KMS-11 (cell line): ENCODE measurements at regions not wholly inside any gene's neighbourhood (a gene's known extent, or its start where the extent isn't known, plus 50 kb on each side); places are given as distances from the start of the nearest gene placed in this dataset.
"Not testable (repeated sequence)": the region's sequence is repeated elsewhere in the genome, so short reads cannot be mapped to it uniquely, and the experiment has no call there.

Source experiments
- H2AFZ ChIP-seq: fragments of 200-600 bp; sonication (generic); 2 replicates; pipeline ENCODE4 v1.6.1; 2016; ENCODE audit warnings: antibody characterized with exemption, mixed run types, low read depth
- H3K27ac ChIP-seq: fragments of 200-600 bp; sonication (generic); 2 replicates; pipeline ENCODE4 v1.6.1; 2016; ENCODE audit warnings: mild to moderate bottlenecking, mixed run types
- H3K27me3 ChIP-seq: fragments of 200-600 bp; sonication (generic); 2 replicates; pipeline ENCODE4 v1.6.1; 2017; ENCODE audit warnings: mild to moderate bottlenecking, low read depth, mixed run types, moderate library complexity; ENCODE audit not compliant: insufficient read depth
- H3K36me3 ChIP-seq: fragments of 200-600 bp; sonication (generic); 2 replicates; pipeline ENCODE4 v1.6.1; 2017; ENCODE audit warnings: mild to moderate bottlenecking, mixed run types; ENCODE audit not compliant: insufficient read depth
- H3K4me1 ChIP-seq: fragments of 200-600 bp; sonication (generic); 2 replicates; pipeline ENCODE4 v1.6.1; 2016; ENCODE audit warnings: mild to moderate bottlenecking, low read depth, mixed run types; ENCODE audit not compliant: poor library complexity, severe bottlenecking
- H3K4me2 ChIP-seq: fragments of 200-600 bp; sonication (generic); 2 replicates; pipeline ENCODE4 v1.7.0; 2016; ENCODE audit warnings: mild to moderate bottlenecking, mixed run types
- H3K4me3 ChIP-seq: fragments of 200-600 bp; sonication (generic); IDR thresholded peaks from 2 replicates; pipeline ENCODE4 v1.6.1; 2017; ENCODE audit warnings: low read depth, low read length, mixed read lengths; ENCODE audit not compliant: insufficient read depth
- H3K79me2 ChIP-seq: fragments of 200-600 bp; sonication (generic); 2 replicates; pipeline ENCODE4 v1.6.1; 2016; ENCODE audit warnings: low read depth, mixed run types; ENCODE audit not compliant: insufficient read depth
- H3K9ac ChIP-seq: fragments of 200-600 bp; sonication (generic); 2 replicates; pipeline ENCODE4 v1.6.1; 2016; ENCODE audit warnings: mild to moderate bottlenecking, mixed run types
- H4K20me1 ChIP-seq: fragments of 200-600 bp; sonication (generic); 2 replicates; pipeline ENCODE4 v1.6.1; 2016; ENCODE audit warnings: mild to moderate bottlenecking, mixed run types; ENCODE audit not compliant: insufficient read depth
- CTCF ChIP-seq: fragments of 200-600 bp; sonication (generic); conservative IDR thresholded peaks from 2 replicates; pipeline ENCODE4 v1.6.1; 2017; ENCODE audit warnings: low read depth, mild to moderate bottlenecking, antibody characterized with exemption, low read length, moderate library complexity, mixed read lengths

- TF ChIP-seq CTCF: no peak
- H3K9ac ChIP-seq: no peak overlapping the region
- H3K27ac ChIP-seq: no peak overlapping the region
- H3K79me2 ChIP-seq: no peaks in the 10 kb centered on the region
- H3K4me2 ChIP-seq: no peak overlapping the region
- H3K4me3 ChIP-seq: no peak overlapping the region
- no peak overlapping the region for H2AFZ ChIP-seq
- no peaks in the 10 kb centered on the region for H3K36me3 ChIP-seq
- H3K27me3 ChIP-seq: no peaks in the 10 kb centered on the region
- H3K4me1 ChIP-seq: peaks cover 23% of the 10 kb centered on the region
- no peaks in the 10 kb centered on the region for H4K20me1 ChIP-seq
Measured at GRCh38 chr12:25710128-25710527, 157.0 kb upstream of the LMNTD1 start.

- not testable (repeated sequence) for H4K20me1 ChIP-seq
Measured at GRCh38 chr12:25710938-25711605, 158.0 kb upstream of the LMNTD1 start.

GRCh38 chr12:25712169-25712568 lies 159.1 kb upstream of the LMNTD1 start:
- Histone ChIP-seq H3K27ac (peak overlapping the region; percentile 45), H3K4me2 (peak overlapping the region; percentile 58; the same call in 1 of the 2 replicates), H3K27me3 (no peaks in the 10 kb centered on the region), H4K20me1 (no peaks in the 10 kb centered on the region), H3K4me1 (peaks cover 23% of the 10 kb centered on the region), H3K79me2 (no peaks in the 10 kb centered on the region), H2AFZ (peak overlapping the region; percentile 28; the same call in 1 of the 2 replicates), H3K9ac (no peak overlapping the region), H3K36me3 (no peaks in the 10 kb centered on the region), H3K4me3 (no peak overlapping the region)
- no peak for TF ChIP-seq CTCF

More at GRCh38 chr12:25710938-25711605, 158.0 kb upstream of the LMNTD1 start:
- peaks cover 23% of the 10 kb centered on the region for H3K4me1 ChIP-seq
- not testable (repeated sequence) for H3K36me3 ChIP-seq, H3K27me3 ChIP-seq, H3K27ac ChIP-seq, H2AFZ ChIP-seq, H3K4me2 ChIP-seq, H3K4me3 ChIP-seq, H3K79me2 ChIP-seq, H3K9ac ChIP-seq

GRCh38 chr12:25713264-25713663 lies 160.2 kb upstream of the LMNTD1 start:
- H3K79me2 ChIP-seq: no peaks in the 10 kb centered on the region
- H3K9ac ChIP-seq: no peak overlapping the region
- H3K36me3 ChIP-seq: no peaks in the 10 kb centered on the region
- TF ChIP-seq CTCF: no peak
- H3K4me1 ChIP-seq: peaks cover 23% of the 10 kb centered on the region
- H3K27ac ChIP-seq: peak overlapping the region; percentile 45
- no peaks in the 10 kb centered on the region for H4K20me1 ChIP-seq
- H3K4me3 ChIP-seq: no peak overlapping the region
- peak overlapping the region; percentile 48; the same call in 1 of the 2 replicates for H2AFZ ChIP-seq
- H3K27me3 ChIP-seq: no peaks in the 10 kb centered on the region
- peak overlapping the region; percentile 58 for H3K4me2 ChIP-seq

- Histone ChIP-seq H3K4me2 (peak overlapping the region; percentile 58; the same call in 1 of the 2 replicates), H2AFZ (no peak overlapping the region), H3K79me2 (no peaks in the 10 kb centered on the region), H3K9ac (no peak overlapping the region), H3K4me3 (no peak overlapping the region), H3K27ac (no peak overlapping the region), H3K4me1 (peaks cover 23% of the 10 kb centered on the region), H3K27me3 (no peaks in the 10 kb centered on the region), H4K20me1 (no peaks in the 10 kb centered on the region), H3K36me3 (no peaks in the 10 kb centered on the region)
- TF ChIP-seq CTCF: no peak
Measured at GRCh38 chr12:25714198-25714984, 161.3 kb upstream of the LMNTD1 start.
